ENCODE measurements at regions not wholly inside any gene's neighbourhood (a gene's known extent, or its start where the extent isn't known, plus 50 kb on each side); places are given as distances from the start of the nearest gene placed in this dataset.

DNA sequence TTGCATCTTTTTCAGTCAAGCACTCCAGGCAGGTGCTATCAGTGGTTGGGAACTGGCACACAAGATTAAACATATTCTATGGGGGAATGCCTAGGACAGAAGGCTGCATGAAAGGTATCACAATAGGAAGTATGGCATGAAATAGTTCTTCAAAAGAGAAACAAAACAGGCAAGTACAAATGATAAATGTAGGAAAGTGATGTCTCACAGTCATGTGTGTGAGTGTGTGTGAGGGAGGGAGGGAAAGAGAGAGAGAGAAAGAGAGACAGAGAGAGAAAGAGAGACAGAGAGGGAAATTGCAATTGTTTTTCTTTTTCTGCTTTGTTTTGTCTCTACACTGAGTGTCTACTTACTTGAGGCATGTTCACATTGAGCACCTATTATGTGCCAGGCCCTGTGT is 456.3 kb downstream of the MIAT start:
- peaks cover 0 to 20% of the 10 kb centered on the region in 2 experiments for H3K27me3 ChIP-seq (ENCODE audit: control insufficient read depth in 1 of 2, insufficient read depth in 1 of 2, low read length in 2 of 2)
- peak overlapping the region; percentile 79 to 99 for H2BK12ac ChIP-seq (ENCODE audit: low read length in 2 of 2)
- H3K4me1 ChIP-seq (ENCODE audit: control insufficient read depth, insufficient read depth, low read depth, low read length), result peaks cover 28% of the 10 kb centered on the region
- H2AK5ac ChIP-seq (ENCODE audit: low read length, severe bottlenecking), result peak overlapping the region; percentile 99
- no peak overlapping the region for H3K14ac ChIP-seq (ENCODE audit: low read length in 2 of 2)
- H2BK15ac ChIP-seq (ENCODE audit: low read depth, poor library complexity, severe bottlenecking), result no peak overlapping the region
- no peak overlapping the region for H3K9ac ChIP-seq (ENCODE audit: low read length)
- no peak overlapping the region for H3K23ac ChIP-seq (ENCODE audit: low read length in 2 of 2)
- no peak overlapping the region for H3K4me2 ChIP-seq (ENCODE audit: low read length, poor library complexity, severe bottlenecking)
- H3K9me3 ChIP-seq (ENCODE audit: control insufficient read depth, low read length), result peaks cover 11% of the 10 kb centered on the region
- H2BK120ac ChIP-seq (ENCODE audit: low read depth, low read length), result no peak overlapping the region
- peak overlapping the region in 1 of 2 experiments; percentile 0 for H3K4me3 ChIP-seq (ENCODE audit: insufficient read depth in 1 of 2, low read depth in 1 of 2, low read length in 2 of 2)
- H2AFZ ChIP-seq (ENCODE audit: low read depth, low read length), result no peak overlapping the region
- peak; percentile 77 for DNase-seq
- peak overlapping the region; percentile 80 to 94 for H3K4ac ChIP-seq (ENCODE audit: low read depth in 1 of 2, low read length in 2 of 2)
- H2BK5ac ChIP-seq (ENCODE audit: low read depth, low read length, poor library complexity, severe bottlenecking), result peak overlapping the region; percentile 51
- H4K8ac ChIP-seq (ENCODE audit: low read length), result peak overlapping the region; percentile 56
- no peaks in the 10 kb centered on the region for H3K36me3 ChIP-seq (ENCODE audit: control insufficient read depth in 1 of 2, insufficient read depth in 2 of 2, low read depth in 1 of 2, low read length in 2 of 2)
- H3K79me1 ChIP-seq (replicated peaks; ENCODE audit: low read length, poor library complexity, severe bottlenecking), result no peaks in the 10 kb centered on the region
- H3K18ac ChIP-seq (ENCODE audit: low read depth in 1 of 2, low read length in 2 of 2), result peak overlapping the region; percentile 56 to 93
- peak overlapping the region; percentile 54 for H4K91ac ChIP-seq (ENCODE audit: low read length)
- H3K27ac ChIP-seq (ENCODE audit: low read length, poor library complexity, severe bottlenecking), result peak overlapping the region; percentile 85

DNA sequence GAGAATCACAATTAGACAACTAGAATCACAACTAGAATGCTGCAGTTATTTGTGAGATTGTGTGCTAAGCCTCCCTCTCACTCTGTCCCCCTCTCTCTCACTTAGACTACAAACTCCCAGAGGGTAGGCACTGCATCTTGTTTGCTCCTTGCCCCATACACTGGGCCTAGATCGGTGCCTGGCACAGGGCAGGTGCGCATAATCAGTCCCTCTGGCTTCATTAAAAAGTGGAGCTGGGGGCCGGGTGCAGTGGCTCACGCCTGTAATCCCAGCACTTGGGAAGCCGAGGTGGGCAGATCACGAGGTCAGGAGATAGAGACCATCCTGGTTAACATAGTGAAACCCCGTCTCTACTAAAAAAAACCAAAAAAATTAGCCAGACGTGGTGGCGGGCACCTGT is 456.8 kb downstream of the MIAT start:
- Histone ChIP-seq H2BK12ac (ENCODE audit: low read length in 2 of 2) (peak overlapping the region; percentile 99), H3K36me3 (ENCODE audit: control insufficient read depth in 1 of 2, insufficient read depth in 2 of 2, low read depth in 1 of 2, low read length in 2 of 2) (no peaks in the 10 kb centered on the region), H3K27me3 (ENCODE audit: control insufficient read depth in 1 of 2, insufficient read depth in 1 of 2, low read length in 2 of 2) (peaks cover 0 to 15% of the 10 kb centered on the region in 2 experiments), H3K9me3 (ENCODE audit: control insufficient read depth, low read length) (peaks cover 9% of the 10 kb centered on the region), H3K27ac (ENCODE audit: low read length, poor library complexity, severe bottlenecking) (peak overlapping the region; percentile 85), H2AFZ (ENCODE audit: low read depth, low read length) (no peak overlapping the region), H3K14ac (ENCODE audit: low read length in 2 of 2) (no peak overlapping the region), H3K4ac (ENCODE audit: low read depth in 1 of 2, low read length in 2 of 2) (peak overlapping the region; percentile 73 to 94), H3K79me1 (replicated peaks; ENCODE audit: low read length, poor library complexity, severe bottlenecking) (no peaks in the 10 kb centered on the region), H2BK5ac (ENCODE audit: low read depth, low read length, poor library complexity, severe bottlenecking) (peak overlapping the region; percentile 51), H3K4me2 (ENCODE audit: low read length, poor library complexity, severe bottlenecking) (no peak overlapping the region), H3K4me3 (ENCODE audit: insufficient read depth in 1 of 2, low read depth in 1 of 2, low read length in 2 of 2) (no peak overlapping the region), H3K18ac (ENCODE audit: low read depth in 1 of 2, low read length in 2 of 2) (peak overlapping the region; percentile 56 to 93), H4K91ac (ENCODE audit: low read length) (peak overlapping the region; percentile 95), H3K23ac (ENCODE audit: low read length in 2 of 2) (no peak overlapping the region), H3K4me1 (ENCODE audit: control insufficient read depth, insufficient read depth, low read depth, low read length) (peaks cover 24% of the 10 kb centered on the region), H2BK120ac (ENCODE audit: low read depth, low read length) (no peak overlapping the region), H3K9ac (ENCODE audit: low read length) (no peak overlapping the region), H4K8ac (ENCODE audit: low read length) (no peak overlapping the region), H2AK5ac (ENCODE audit: low read length, severe bottlenecking) (peak overlapping the region; percentile 99), H2BK15ac (ENCODE audit: low read depth, poor library complexity, severe bottlenecking) (peak overlapping the region; percentile 49)
- WGBS, result 97% methylated on average over 6 of the region's 9 CpGs
- no peak for DNase-seq

DNA sequence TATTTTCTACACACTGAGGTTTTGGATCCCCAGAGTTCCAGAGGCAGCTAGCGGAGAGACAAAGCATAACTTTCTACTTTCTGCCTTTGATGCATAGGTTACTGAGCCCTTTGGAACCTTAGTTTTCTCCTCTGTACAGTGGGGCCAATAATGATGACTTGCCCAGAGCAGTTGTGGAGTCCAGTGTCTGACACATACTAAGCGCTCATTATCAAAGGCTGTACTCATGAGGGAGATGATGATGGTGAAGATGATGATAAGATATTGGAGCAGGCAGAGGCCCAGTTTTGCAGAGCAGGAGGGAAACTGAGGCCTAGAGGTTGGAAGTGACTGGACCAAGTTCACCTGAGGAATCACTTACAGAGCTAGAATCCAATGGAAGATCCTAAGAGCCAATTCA is 458.0 kb downstream of the MIAT start:
- Histone ChIP-seq H3K9me3 (ENCODE audit: control insufficient read depth, low read length) (peaks cover 8% of the 10 kb centered on the region), H2AK5ac (ENCODE audit: low read length, severe bottlenecking) (peak overlapping the region; percentile 97), H2BK120ac (ENCODE audit: low read depth, low read length) (peak overlapping the region; percentile 11), H3K4me1 (ENCODE audit: control insufficient read depth, insufficient read depth, low read depth, low read length) (peaks cover 22% of the 10 kb centered on the region), H3K18ac (ENCODE audit: low read depth in 1 of 2, low read length in 2 of 2) (peak overlapping the region in 1 of 2 experiments; percentile 18), H4K8ac (ENCODE audit: low read length) (no peak overlapping the region), H3K27me3 (ENCODE audit: control insufficient read depth in 1 of 2, insufficient read depth in 1 of 2, low read length in 2 of 2) (peaks cover 0 to 13% of the 10 kb centered on the region in 2 experiments), H2BK15ac (ENCODE audit: low read depth, poor library complexity, severe bottlenecking) (no peak overlapping the region), H3K23ac (ENCODE audit: low read length in 2 of 2) (no peak overlapping the region), H3K27ac (ENCODE audit: low read length, poor library complexity, severe bottlenecking) (peak overlapping the region; percentile 93), H2BK5ac (ENCODE audit: low read depth, low read length, poor library complexity, severe bottlenecking) (peak overlapping the region; percentile 60), H2AFZ (ENCODE audit: low read depth, low read length) (no peak overlapping the region), H3K9ac (ENCODE audit: low read length) (no peak overlapping the region), H3K36me3 (ENCODE audit: control insufficient read depth in 1 of 2, insufficient read depth in 2 of 2, low read depth in 1 of 2, low read length in 2 of 2) (no peaks in the 10 kb centered on the region), H3K4me3 (ENCODE audit: insufficient read depth in 1 of 2, low read depth in 1 of 2, low read length in 2 of 2) (no peak overlapping the region), H2BK12ac (ENCODE audit: low read length in 2 of 2) (peak overlapping the region in 1 of 2 experiments; percentile 43), H3K4ac (ENCODE audit: low read depth in 1 of 2, low read length in 2 of 2) (peak overlapping the region in 1 of 2 experiments; percentile 47), H3K79me1 (replicated peaks; ENCODE audit: low read length, poor library complexity, severe bottlenecking) (no peaks in the 10 kb centered on the region), H3K14ac (ENCODE audit: low read length in 2 of 2) (no peak overlapping the region), H3K4me2 (ENCODE audit: low read length, poor library complexity, severe bottlenecking) (no peak overlapping the region), H4K91ac (ENCODE audit: low read length) (no peak overlapping the region)
- WGBS, result 97% methylated on average over 2 of the region's 2 CpGs
- no peak for DNase-seq

GRCh38 chr22:27115816-27116256 is 458.4 kb downstream of the MIAT start:
- Histone ChIP-seq H3K9me3 (ENCODE audit: control insufficient read depth, low read length) (peaks cover 8% of the 10 kb centered on the region), H2BK5ac (ENCODE audit: low read depth, low read length, poor library complexity, severe bottlenecking) (peak overlapping the region; percentile 98), H3K18ac (ENCODE audit: low read depth in 1 of 2, low read length in 2 of 2) (peak overlapping the region in 1 of 2 experiments; percentile 18), H4K8ac (ENCODE audit: low read length) (no peak overlapping the region), H3K4ac (ENCODE audit: low read depth in 1 of 2, low read length in 2 of 2) (no peak overlapping the region), H3K79me1 (replicated peaks; ENCODE audit: low read length, poor library complexity, severe bottlenecking) (no peaks in the 10 kb centered on the region), H3K4me2 (ENCODE audit: low read length, poor library complexity, severe bottlenecking) (no peak overlapping the region), H2BK12ac (ENCODE audit: low read length in 2 of 2) (peak overlapping the region; percentile 1 to 69), H3K23ac (ENCODE audit: low read length in 2 of 2) (no peak overlapping the region), H4K91ac (ENCODE audit: low read length) (no peak overlapping the region), H2AK5ac (ENCODE audit: low read length, severe bottlenecking) (peak overlapping the region; percentile 97), H3K4me1 (ENCODE audit: control insufficient read depth, insufficient read depth, low read depth, low read length) (peaks cover 19% of the 10 kb centered on the region), H3K27ac (ENCODE audit: low read length, poor library complexity, severe bottlenecking) (peak overlapping the region; percentile 93), H3K4me3 (ENCODE audit: insufficient read depth in 1 of 2, low read depth in 1 of 2, low read length in 2 of 2) (no peak overlapping the region), H3K36me3 (ENCODE audit: control insufficient read depth in 1 of 2, insufficient read depth in 2 of 2, low read depth in 1 of 2, low read length in 2 of 2) (no peaks in the 10 kb centered on the region), H2AFZ (ENCODE audit: low read depth, low read length) (no peak overlapping the region), H2BK15ac (ENCODE audit: low read depth, poor library complexity, severe bottlenecking) (no peak overlapping the region), H3K14ac (ENCODE audit: low read length in 2 of 2) (no peak overlapping the region), H3K27me3 (ENCODE audit: control insufficient read depth in 1 of 2, insufficient read depth in 1 of 2, low read length in 2 of 2) (peaks cover 0 to 16% of the 10 kb centered on the region in 2 experiments), H2BK120ac (ENCODE audit: low read depth, low read length) (no peak overlapping the region), H3K9ac (ENCODE audit: low read length) (no peak overlapping the region)
- 5% methylated on average over 5 of the region's 5 CpGs for WGBS
- DNase-seq, result peak; percentile 75
